Stimulated activated naive B cell treated with anti-CD40 and anti-IgM and Interleukin-4, amounts not matched to agents 10 μg/mL and 1 μg/mL and 100 μg/mL, for 72 hours (primary cell): ENCODE measurements at regions not wholly inside any gene's neighbourhood (a gene's known extent, or its start where the extent isn't known, plus 50 kb on each side); places are given as distances from the start of the nearest gene placed in this dataset.

ENCODE experiments used
- ATAC-seq, 2 donors: fragments of 150-1000 bp; cut with Tn5 transposase; replicated peaks; 2 replicates each; pipeline ENCODE4 v1.10.0; 2021; ENCODE audit warnings: moderate library complexity in 1 of 2
- DNase-seq: peaks from one replicate; pipeline ENCODE4 v3.0.0; 2021
- H3K27ac Mint-ChIP-seq: one replicate; pipeline ENCODE4 v1.8.0; 2022; ENCODE audit warnings: mild to moderate bottlenecking, mixed read lengths
- H3K27me3 Mint-ChIP-seq, 2 donors: one replicate each; pipeline ENCODE4 v1.8.0; 2022; ENCODE audit warnings: mixed read lengths in 2 of 2
- H3K36me3 Mint-ChIP-seq, 2 donors: one replicate each; pipeline ENCODE4 v1.8.0; 2022; ENCODE audit warnings: mixed read lengths in 2 of 2, mild to moderate bottlenecking in 1 of 2
- H3K4me1 Mint-ChIP-seq, 2 donors: one replicate each; pipeline ENCODE4 v1.8.0; 2022; ENCODE audit warnings: mixed read lengths in 2 of 2, mild to moderate bottlenecking in 1 of 2
- H3K4me3 Mint-ChIP-seq, 2 donors: one replicate each; pipeline ENCODE4 v1.8.0; 2022; ENCODE audit warnings: mild to moderate bottlenecking in 2 of 2, mixed read lengths in 2 of 2, moderate library complexity in 1 of 2
- H3K9me3 Mint-ChIP-seq, 2 donors: one replicate each; pipeline ENCODE4 v1.8.0; 2022; ENCODE audit warnings: mixed read lengths in 2 of 2, mild to moderate bottlenecking in 1 of 2

GRCh38 chr6:62889240-62889639 is 322.0 kb upstream of the FKBP1C start:
- Mint-ChIP-seq H3K4me3 (no peak overlapping the region), H3K4me1 (no peaks in the 10 kb centered on the region), H3K27ac (no peak overlapping the region), H3K9me3 (peaks cover 3 to 4% of the 10 kb centered on the region in 2 donors), H3K36me3 (no peaks in the 10 kb centered on the region), H3K27me3 (no peaks in the 10 kb centered on the region)
- ATAC-seq (no peak), DNase-seq (no peak)

- no peak overlapping the region for H3K4me3 Mint-ChIP-seq
- no peaks in the 10 kb centered on the region for H3K4me1 Mint-ChIP-seq
- no peaks in the 10 kb centered on the region for H3K27me3 Mint-ChIP-seq
- DNase-seq (no peak), ATAC-seq (no peak)
- H3K9me3 Mint-ChIP-seq: peaks cover 3 to 4% of the 10 kb centered on the region in 2 donors
- H3K27ac Mint-ChIP-seq: no peak overlapping the region
- H3K36me3 Mint-ChIP-seq: no peaks in the 10 kb centered on the region
Measured at GRCh38 chr6:62891065-62891647, 320.1 kb upstream of the FKBP1C start.

- Mint-ChIP-seq H3K27me3 (no peaks in the 10 kb centered on the region), H3K27ac (no peak overlapping the region), H3K4me1 (no peaks in the 10 kb centered on the region), H3K36me3 (no peaks in the 10 kb centered on the region), H3K4me3 (no peak overlapping the region), H3K9me3 (peaks cover 3 to 4% of the 10 kb centered on the region in 2 donors)
- DNase-seq (no peak), ATAC-seq (no peak)
Measured at GRCh38 chr6:62894114-62894513, 317.2 kb upstream of the FKBP1C start.

GRCh38 chr6:62903266-62903665 is 308.0 kb upstream of the FKBP1C start:
- no peaks in the 10 kb centered on the region for H3K27me3 Mint-ChIP-seq
- H3K4me1 Mint-ChIP-seq: no peaks in the 10 kb centered on the region
- no peak overlapping the region for H3K27ac Mint-ChIP-seq
- H3K36me3 Mint-ChIP-seq: no peaks in the 10 kb centered on the region
- H3K4me3 Mint-ChIP-seq: no peak overlapping the region
- no peak for DNase-seq
- H3K9me3 Mint-ChIP-seq: peaks cover 0 to 10% of the 10 kb centered on the region in 2 donors
- no peak for ATAC-seq

- Mint-ChIP-seq H3K27ac (no peak overlapping the region), H3K9me3 (peaks cover 0 to 10% of the 10 kb centered on the region in 2 donors), H3K36me3 (no peaks in the 10 kb centered on the region), H3K4me3 (no peak overlapping the region), H3K27me3 (no peaks in the 10 kb centered on the region), H3K4me1 (no peaks in the 10 kb centered on the region)
- DNase-seq (no peak), ATAC-seq (no peak)
Measured at GRCh38 chr6:62904687-62905086, 306.6 kb upstream of the FKBP1C start.

GRCh38 chr6:62914530-62914929 is 296.7 kb upstream of the FKBP1C start:
- ATAC-seq (no peak), DNase-seq (no peak)
- Mint-ChIP-seq H3K4me1 (no peaks in the 10 kb centered on the region), H3K36me3 (no peaks in the 10 kb centered on the region), H3K27ac (no peak overlapping the region), H3K4me3 (no peak overlapping the region), H3K9me3 (peaks cover 3 to 11% of the 10 kb centered on the region in 2 donors), H3K27me3 (no peaks in the 10 kb centered on the region)

GRCh38 chr6:62923728-62924127 is 287.5 kb upstream of the FKBP1C start:
- H3K4me1 Mint-ChIP-seq: no peaks in the 10 kb centered on the region
- H3K27me3 Mint-ChIP-seq: no peaks in the 10 kb centered on the region
- ATAC-seq (no peak), DNase-seq (no peak)
- H3K4me3 Mint-ChIP-seq: no peak overlapping the region
- no peaks in the 10 kb centered on the region for H3K36me3 Mint-ChIP-seq
- H3K27ac Mint-ChIP-seq: no peak overlapping the region
- H3K9me3 Mint-ChIP-seq: peaks cover 0 to 6% of the 10 kb centered on the region in 2 donors

GRCh38 chr6:62940848-62941247 is 270.4 kb upstream of the FKBP1C start:
- H3K4me1 Mint-ChIP-seq: no peaks in the 10 kb centered on the region
- H3K9me3 Mint-ChIP-seq: peaks cover 0 to 4% of the 10 kb centered on the region in 2 donors
- H3K27me3 Mint-ChIP-seq: no peaks in the 10 kb centered on the region
- H3K36me3 Mint-ChIP-seq: no peaks in the 10 kb centered on the region
- no peak overlapping the region for H3K4me3 Mint-ChIP-seq
- DNase-seq (no peak), ATAC-seq (no peak)
- H3K27ac Mint-ChIP-seq: no peak overlapping the region

- Mint-ChIP-seq H3K27me3 (no peaks in the 10 kb centered on the region), H3K36me3 (no peaks in the 10 kb centered on the region)
Measured at GRCh38 chr6:62942000-62942399, 269.3 kb upstream of the FKBP1C start.

GRCh38 chr6:62968834-62969233 is 242.4 kb upstream of the FKBP1C start:
- ATAC-seq: no peak
- DNase-seq: no peak
- H3K27me3 Mint-ChIP-seq: no peaks in the 10 kb centered on the region
- H3K4me3 Mint-ChIP-seq: no peak overlapping the region
- H3K27ac Mint-ChIP-seq: no peak overlapping the region
- peaks cover 0 to 1% of the 10 kb centered on the region in 2 donors for H3K9me3 Mint-ChIP-seq
- no peaks in the 10 kb centered on the region for H3K36me3 Mint-ChIP-seq
- H3K4me1 Mint-ChIP-seq: no peaks in the 10 kb centered on the region

More at GRCh38 chr6:62942000-62942399, 269.3 kb upstream of the FKBP1C start:
- no peak overlapping the region for H3K27ac Mint-ChIP-seq
- DNase-seq (no peak), ATAC-seq (no peak)
- peaks cover 0 to 2% of the 10 kb centered on the region in 2 donors for H3K9me3 Mint-ChIP-seq
- H3K4me1 Mint-ChIP-seq: no peaks in the 10 kb centered on the region
- H3K4me3 Mint-ChIP-seq: no peak overlapping the region

- H3K27me3 Mint-ChIP-seq: no peaks in the 10 kb centered on the region
- H3K4me3 Mint-ChIP-seq: no peak overlapping the region
- no peaks in the 10 kb centered on the region for H3K9me3 Mint-ChIP-seq
- no peaks in the 10 kb centered on the region for H3K4me1 Mint-ChIP-seq
- DNase-seq: no peak
- no peak overlapping the region for H3K27ac Mint-ChIP-seq
- H3K36me3 Mint-ChIP-seq: no peaks in the 10 kb centered on the region
- ATAC-seq: no peak
Measured at GRCh38 chr6:62971976-62972658, 239.2 kb upstream of the FKBP1C start.

- H3K9me3 Mint-ChIP-seq: peaks cover 0 to 1% of the 10 kb centered on the region in 2 donors
- no peaks in the 10 kb centered on the region for H3K4me1 Mint-ChIP-seq
- ATAC-seq: no peak
Measured at GRCh38 chr6:62974452-62974851, 236.8 kb upstream of the FKBP1C start.

GRCh38 chr6:62976566-62976965 is 234.7 kb upstream of the FKBP1C start:
- no peaks in the 10 kb centered on the region for H3K36me3 Mint-ChIP-seq
- H3K4me3 Mint-ChIP-seq: no peak overlapping the region
- peaks cover 0 to 1% of the 10 kb centered on the region in 2 donors for H3K9me3 Mint-ChIP-seq
- no peaks in the 10 kb centered on the region for H3K27me3 Mint-ChIP-seq
- DNase-seq (no peak), ATAC-seq (no peak)
- H3K4me1 Mint-ChIP-seq: no peaks in the 10 kb centered on the region
- H3K27ac Mint-ChIP-seq: no peak overlapping the region

More at GRCh38 chr6:62974452-62974851, 236.8 kb upstream of the FKBP1C start:
- H3K27me3 Mint-ChIP-seq: no peaks in the 10 kb centered on the region
- no peak overlapping the region for H3K27ac Mint-ChIP-seq
- H3K4me3 Mint-ChIP-seq: no peak overlapping the region
- DNase-seq: no peak
- no peaks in the 10 kb centered on the region for H3K36me3 Mint-ChIP-seq

- Mint-ChIP-seq H3K27me3 (no peaks in the 10 kb centered on the region), H3K4me3 (no peak overlapping the region), H3K36me3 (no peaks in the 10 kb centered on the region), H3K4me1 (no peaks in the 10 kb centered on the region), H3K27ac (no peak overlapping the region), H3K9me3 (peaks cover 0 to 1% of the 10 kb centered on the region in 2 donors)
- no peak for DNase-seq
- no peak for ATAC-seq
Measured at GRCh38 chr6:62978920-62979319, 232.3 kb upstream of the FKBP1C start.

- Mint-ChIP-seq H3K27ac (no peak overlapping the region), H3K27me3 (no peaks in the 10 kb centered on the region), H3K36me3 (no peaks in the 10 kb centered on the region), H3K4me3 (no peak overlapping the region), H3K4me1 (no peaks in the 10 kb centered on the region), H3K9me3 (peaks cover 0 to 1% of the 10 kb centered on the region in 2 donors)
- DNase-seq: no peak
- ATAC-seq: no peak
Measured at GRCh38 chr6:62980093-62980492, 231.2 kb upstream of the FKBP1C start.
